MM.1S (cell line): ENCODE measurements at regions not wholly inside any gene's neighbourhood (a gene's known extent, or its start where the extent isn't known, plus 50 kb on each side); places are given as distances from the start of the nearest gene placed in this dataset.

Experiments
- DNase-seq: peaks from one replicate; pipeline ENCODE4 v3.0.0-alpha.2; 2015
- H2AFZ ChIP-seq: fragments of 300-600 bp; sonication (generic); 2 replicates; pipeline ENCODE4 v1.6.0; 2016; ENCODE audit warnings: antibody characterized with exemption, low read length
- H3F3A ChIP-seq: fragments of 300-600 bp; sonication (generic); 2 replicates; pipeline ENCODE4 v1.6.1; 2016; ENCODE audit warnings: mild to moderate bottlenecking, antibody characterized with exemption, low read length, moderate library complexity, mixed read lengths; ENCODE audit not compliant: insufficient read depth
- H3K27ac ChIP-seq: fragments of 300-600 bp; sonication (generic); 2 replicates; pipeline ENCODE4 v1.5.1; 2016; ENCODE audit warnings: mild to moderate bottlenecking, low read length
- H3K27me3 ChIP-seq: fragments of 300-600 bp; sonication (generic); replicated peaks from 2 replicates; pipeline ENCODE4 v1.6.0; 2016; ENCODE audit warnings: low read length; ENCODE audit not compliant: insufficient read depth
- H3K36me3 ChIP-seq: fragments of 300-600 bp; sonication (generic); replicated peaks from 2 replicates; pipeline ENCODE4 v1.6.1; 2016; ENCODE audit warnings: mild to moderate bottlenecking, low read length, mixed read lengths; ENCODE audit not compliant: insufficient read depth
- H3K4me1 ChIP-seq: fragments of 300-600 bp; sonication (generic); 2 replicates; pipeline ENCODE4 v1.6.1; 2016; ENCODE audit warnings: low read length, mixed read lengths
- H3K4me2 ChIP-seq: fragments of 300-600 bp; sonication (generic); 2 replicates; pipeline ENCODE4 v1.6.0; 2016; ENCODE audit warnings: low read depth, low read length
- H3K4me3 ChIP-seq: fragments of 300-600 bp; sonication (generic); 2 replicates; pipeline ENCODE4 v1.5.1; 2016; ENCODE audit warnings: low read length, mixed read lengths
- H3K79me2 ChIP-seq: fragments of 300-600 bp; sonication (generic); 2 replicates; pipeline ENCODE4 v1.6.1; 2016; ENCODE audit warnings: mixed run types, low read length, mixed read lengths
- H3K9ac ChIP-seq: fragments of 300-600 bp; sonication (generic); 2 replicates; pipeline ENCODE4 v1.6.1; 2016; ENCODE audit warnings: low read length, mixed read lengths
- H3K9me2 ChIP-seq: fragments of 300-600 bp; sonication (generic); replicated peaks from 2 replicates; pipeline ENCODE4 v1.6.1; 2016; ENCODE audit warnings: mild to moderate bottlenecking, low read length, mixed read lengths; ENCODE audit not compliant: insufficient read depth
- H3K9me3 ChIP-seq: fragments of 300-600 bp; sonication (generic); replicated peaks from 2 replicates; pipeline ENCODE4 v1.6.1; 2016; ENCODE audit warnings: mild to moderate bottlenecking, low read length, mixed read lengths; ENCODE audit not compliant: insufficient read depth
- H4K20me1 ChIP-seq: fragments of 300-600 bp; sonication (generic); 2 replicates; pipeline ENCODE4 v1.6.1; 2016; ENCODE audit warnings: mild to moderate bottlenecking, low read length, moderate library complexity, mixed read lengths; ENCODE audit not compliant: insufficient read depth
- EZH2 ChIP-seq: fragments of 300-600 bp; sonication (generic); optimal IDR thresholded peaks from 2 replicates; pipeline ENCODE3; 2017; ENCODE audit warnings: low read depth, mild to moderate bottlenecking, antibody characterized with exemption, low read length, mixed read lengths
- EZH2phosphoT487 ChIP-seq: fragments of 300-600 bp; sonication (generic); IDR thresholded peaks from 2 replicates; pipeline ENCODE4 v1.6.1; 2018; ENCODE audit warnings: antibody characterized with exemption, low read length
- TF ChIP-seq, protein P1 (sequence below): fragments of 300-600 bp; sonication (generic); IDR thresholded peaks from 2 replicates; pipeline ENCODE4 v1.5.1; 2016; ENCODE audit warnings: antibody characterized with exemption, low read length, mixed read lengths

DNA sequence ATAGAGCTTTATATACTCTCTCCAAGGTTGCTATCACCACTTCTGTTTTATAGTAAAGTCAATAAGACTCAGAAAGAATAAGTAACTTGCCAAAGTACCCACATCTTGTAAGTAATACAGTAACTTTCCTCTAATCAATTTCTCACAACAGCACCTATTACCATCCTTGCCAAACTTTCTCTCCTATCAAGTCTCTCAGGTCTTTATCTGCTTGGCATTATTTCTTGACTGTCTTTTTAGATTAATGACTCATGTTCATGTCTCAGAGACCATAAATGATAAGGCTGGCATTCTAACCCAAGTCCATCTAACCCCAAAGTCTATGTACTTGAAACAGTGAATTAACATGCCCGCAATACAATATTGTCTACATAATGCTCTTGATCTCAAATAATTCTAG, 618.0 kb upstream of the ZEB2 start:
- Histone ChIP-seq H3F3A (no peaks in the 10 kb centered on the region), H2AFZ (no peak overlapping the region), H3K27ac (no peak overlapping the region), H3K36me3 (no peaks in the 10 kb centered on the region), H3K4me3 (no peak overlapping the region), H3K79me2 (no peaks in the 10 kb centered on the region), H3K27me3 (no peaks in the 10 kb centered on the region), H3K9me3 (no peaks in the 10 kb centered on the region), H3K9ac (no peak overlapping the region), H4K20me1 (no peaks in the 10 kb centered on the region), H3K4me2 (no peak overlapping the region), H3K9me2 (no peaks in the 10 kb centered on the region), H3K4me1 (no peaks in the 10 kb centered on the region)
- TF ChIP-seq, protein P1, sequence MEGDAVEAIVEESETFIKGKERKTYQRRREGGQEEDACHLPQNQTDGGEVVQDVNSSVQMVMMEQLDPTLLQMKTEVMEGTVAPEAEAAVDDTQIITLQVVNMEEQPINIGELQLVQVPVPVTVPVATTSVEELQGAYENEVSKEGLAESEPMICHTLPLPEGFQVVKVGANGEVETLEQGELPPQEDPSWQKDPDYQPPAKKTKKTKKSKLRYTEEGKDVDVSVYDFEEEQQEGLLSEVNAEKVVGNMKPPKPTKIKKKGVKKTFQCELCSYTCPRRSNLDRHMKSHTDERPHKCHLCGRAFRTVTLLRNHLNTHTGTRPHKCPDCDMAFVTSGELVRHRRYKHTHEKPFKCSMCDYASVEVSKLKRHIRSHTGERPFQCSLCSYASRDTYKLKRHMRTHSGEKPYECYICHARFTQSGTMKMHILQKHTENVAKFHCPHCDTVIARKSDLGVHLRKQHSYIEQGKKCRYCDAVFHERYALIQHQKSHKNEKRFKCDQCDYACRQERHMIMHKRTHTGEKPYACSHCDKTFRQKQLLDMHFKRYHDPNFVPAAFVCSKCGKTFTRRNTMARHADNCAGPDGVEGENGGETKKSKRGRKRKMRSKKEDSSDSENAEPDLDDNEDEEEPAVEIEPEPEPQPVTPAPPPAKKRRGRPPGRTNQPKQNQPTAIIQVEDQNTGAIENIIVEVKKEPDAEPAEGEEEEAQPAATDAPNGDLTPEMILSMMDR: no peak
- no peak for TF ChIP-seq EZH2
- TF ChIP-seq EZH2phosphoT487: no peak
- DNase-seq: no peak

GRCh38 chr2:145137211-145137610, 617.3 kb upstream of the ZEB2 start:
- H3K4me1 ChIP-seq: no peaks in the 10 kb centered on the region
- no peak overlapping the region for H3K27ac ChIP-seq
- no peak overlapping the region for H3K4me2 ChIP-seq
- no peaks in the 10 kb centered on the region for H3K36me3 ChIP-seq
- H3K9me2 ChIP-seq: no peaks in the 10 kb centered on the region
- no peak overlapping the region for H2AFZ ChIP-seq
- H4K20me1 ChIP-seq: no peaks in the 10 kb centered on the region
- H3K4me3 ChIP-seq: no peak overlapping the region
- H3K9ac ChIP-seq: no peak overlapping the region
- no peaks in the 10 kb centered on the region for H3K9me3 ChIP-seq
- no peaks in the 10 kb centered on the region for H3F3A ChIP-seq
- no peak for DNase-seq
- no peaks in the 10 kb centered on the region for H3K79me2 ChIP-seq
- TF ChIP-seq EZH2 (no peak), EZH2phosphoT487 (no peak)
- TF ChIP-seq, protein P1: no peak
- no peaks in the 10 kb centered on the region for H3K27me3 ChIP-seq

DNA sequence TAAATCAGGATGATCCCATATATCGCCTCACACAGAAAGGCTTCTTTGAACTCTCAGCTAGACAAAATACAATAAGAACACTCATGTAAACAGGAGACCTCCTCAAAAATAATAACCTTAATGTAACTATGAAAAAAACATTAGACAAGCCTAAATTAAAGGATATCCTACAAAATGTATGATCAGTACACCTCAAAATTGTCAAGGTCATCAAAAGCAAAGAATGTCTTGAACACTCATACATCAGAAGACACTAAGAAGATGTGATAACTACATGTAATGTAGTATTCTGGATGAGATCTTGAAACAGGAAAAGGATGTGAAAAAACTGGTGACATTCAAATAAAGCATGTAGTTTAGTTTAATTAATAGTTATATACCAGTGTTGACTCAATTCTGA, 616.8 kb upstream of the ZEB2 start:
- Histone ChIP-seq H3K4me2 (no peak overlapping the region), H2AFZ (no peak overlapping the region), H3K9me2 (no peaks in the 10 kb centered on the region), H3K36me3 (no peaks in the 10 kb centered on the region), H3K79me2 (no peaks in the 10 kb centered on the region), H3K27ac (no peak overlapping the region), H3K27me3 (no peaks in the 10 kb centered on the region), H4K20me1 (no peaks in the 10 kb centered on the region), H3F3A (no peaks in the 10 kb centered on the region), H3K4me1 (no peaks in the 10 kb centered on the region), H3K9me3 (no peaks in the 10 kb centered on the region), H3K9ac (no peak overlapping the region), H3K4me3 (no peak overlapping the region)
- TF ChIP-seq EZH2phosphoT487 (no peak), EZH2 (no peak)
- TF ChIP-seq, protein P1: no peak
- DNase-seq: no peak
